Activated CD8-positive, alpha-beta T cell treated with anti-CD3 and anti-CD28 coated beads for 36 hours (primary cell): ENCODE measurements at regions not wholly inside any gene's neighbourhood (a gene's known extent, or its start where the extent isn't known, plus 50 kb on each side); places are given as distances from the start of the nearest gene placed in this dataset.

Experiments used
- ATAC-seq: fragments of 200-7000 bp; cut with Tn5 transposase; one replicate; pipeline ENCODE4 v1.10.0; 2021; ENCODE audit warnings: mild to moderate bottlenecking, moderate library complexity
- CTCF ChIA-PET: fragments of 350-600 bp; sonication (Branson Sonifier 250); formaldehyde crosslinking; loops from one replicate; lab custom pipeline; 2021; ENCODE audit warnings: antibody characterized with exemption; lab: Charles Lee
- POLR2A ChIA-PET: fragments of 350-600 bp; sonication (Branson Sonifier 250); formaldehyde crosslinking; loops from one replicate; lab custom pipeline; 2021; ENCODE audit warnings: antibody characterized with exemption; lab: Charles Lee
- DNase-seq: peaks from one replicate; pipeline ENCODE4 v3.0.0-alpha.2; 2020
- H3K27ac Mint-ChIP-seq: one replicate; pipeline ENCODE4 v1.8.0; 2021; ENCODE audit warnings: mild to moderate bottlenecking, mixed read lengths
- H3K27me3 Mint-ChIP-seq: one replicate; pipeline ENCODE4 v1.8.0; 2021; ENCODE audit warnings: mixed read lengths
- H3K36me3 Mint-ChIP-seq: one replicate; pipeline ENCODE4 v1.8.0; 2021; ENCODE audit warnings: low read depth, mixed read lengths
- H3K4me1 Mint-ChIP-seq: one replicate; pipeline ENCODE4 v1.8.0; 2021; ENCODE audit warnings: low read depth, mixed read lengths
- H3K4me3 Mint-ChIP-seq: one replicate; pipeline ENCODE4 v1.8.0; 2021; ENCODE audit warnings: mild to moderate bottlenecking, moderate library complexity, mixed read lengths
- H3K9me3 Mint-ChIP-seq: one replicate; pipeline ENCODE4 v1.8.0; 2021; ENCODE audit warnings: mixed read lengths
- CTCF ChIP-seq: fragments of 200-600 bp; IDR thresholded peaks from one replicate; pipeline ENCODE4 v1.8.0; 2022; ENCODE audit warnings: antibody characterized with exemption, mild to moderate bottlenecking
- intact Hi-C: fragments of 100-400 bp; cut with micrococcal nuclease; formaldehyde crosslinking; loops from one replicate; pipeline ENCODE4 v1.10.0; 2022

DNA sequence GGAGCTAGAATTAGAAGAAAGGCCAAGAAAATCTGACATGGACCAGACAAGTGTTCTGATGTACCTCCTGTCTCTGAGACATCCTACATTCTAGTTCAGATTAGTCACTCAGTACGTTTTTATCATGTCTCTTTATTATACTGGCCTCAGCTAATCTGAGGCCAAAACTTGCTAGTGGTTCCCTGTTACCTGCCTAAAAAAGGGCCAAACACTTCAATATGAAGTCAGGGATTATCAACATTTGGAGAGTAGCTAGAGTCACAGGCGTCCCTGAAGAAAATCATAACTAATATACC, 587.4 kb downstream of the PRELID2 start:
- Mint-ChIP-seq H3K27ac (no peak overlapping the region), H3K9me3 (peaks cover 2% of the 10 kb centered on the region)
- CTCF ChIA-PET, result interaction anchor here (1.2 kb wide), 1 partner anchor 10 kb away, joined by 3 read pairs; no protein-coding TSS in a partner anchor

GRCh38 chr5:145246961-145247744, 588.0 kb downstream of the PRELID2 start:
- H3K4me3 Mint-ChIP-seq, result no peak overlapping the region
- H3K27ac Mint-ChIP-seq, result no peak overlapping the region
- H3K9me3 Mint-ChIP-seq, result peaks cover 2% of the 10 kb centered on the region
- H3K4me1 Mint-ChIP-seq, result no peaks in the 10 kb centered on the region
- no peaks in the 10 kb centered on the region for H3K27me3 Mint-ChIP-seq
- DNase-seq (no peak), ATAC-seq (no peak)
- CTCF ChIA-PET, result interaction anchor here (1.2 kb wide), 1 partner anchor 9 kb away, joined by 3 read pairs; no protein-coding TSS in a partner anchor
- H3K36me3 Mint-ChIP-seq, result no peaks in the 10 kb centered on the region
- intact Hi-C loops, result no loop called here
- no peak for TF ChIP-seq CTCF
- POLR2A ChIA-PET, result no interaction called here

More for the DNA sequence above, 587.4 kb downstream of the PRELID2 start:
- Mint-ChIP-seq H3K4me3 (no peak overlapping the region), H3K27me3 (no peaks in the 10 kb centered on the region), H3K36me3 (no peaks in the 10 kb centered on the region), H3K4me1 (no peaks in the 10 kb centered on the region)
- intact Hi-C loops, result no loop called here
- ATAC-seq (no peak), DNase-seq (no peak)
- no peak for TF ChIP-seq CTCF
- POLR2A ChIA-PET, result no interaction called here

DNA sequence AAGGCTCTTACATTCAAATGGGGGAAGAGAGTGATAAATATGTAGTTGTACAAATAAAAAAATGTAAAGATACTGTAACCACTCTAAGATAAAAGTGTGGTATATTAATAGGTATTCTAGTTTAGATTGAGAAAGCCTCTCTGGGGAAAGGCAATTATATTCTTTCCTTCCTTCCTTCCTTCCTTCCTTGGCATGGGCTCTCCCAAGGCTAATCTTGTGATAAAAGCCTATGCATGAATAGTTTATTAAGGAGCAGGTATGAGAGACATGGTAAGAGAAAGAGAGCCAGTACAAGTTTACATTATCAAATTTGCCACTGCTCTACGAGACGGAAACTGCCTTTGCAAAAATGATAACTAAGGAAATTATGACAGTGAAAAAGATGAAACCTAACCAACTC, 588.8 kb downstream of the PRELID2 start:
- no peak for ATAC-seq
- Mint-ChIP-seq H3K27ac (no peak overlapping the region), H3K36me3 (no peaks in the 10 kb centered on the region), H3K4me3 (no peak overlapping the region), H3K4me1 (no peaks in the 10 kb centered on the region), H3K27me3 (no peaks in the 10 kb centered on the region), H3K9me3 (peaks cover 2% of the 10 kb centered on the region)
- ChIA-PET CTCF (no interaction called here), POLR2A (no interaction called here)
- intact Hi-C loops, result no loop called here
- no peak for TF ChIP-seq CTCF
- no peak for DNase-seq

DNA sequence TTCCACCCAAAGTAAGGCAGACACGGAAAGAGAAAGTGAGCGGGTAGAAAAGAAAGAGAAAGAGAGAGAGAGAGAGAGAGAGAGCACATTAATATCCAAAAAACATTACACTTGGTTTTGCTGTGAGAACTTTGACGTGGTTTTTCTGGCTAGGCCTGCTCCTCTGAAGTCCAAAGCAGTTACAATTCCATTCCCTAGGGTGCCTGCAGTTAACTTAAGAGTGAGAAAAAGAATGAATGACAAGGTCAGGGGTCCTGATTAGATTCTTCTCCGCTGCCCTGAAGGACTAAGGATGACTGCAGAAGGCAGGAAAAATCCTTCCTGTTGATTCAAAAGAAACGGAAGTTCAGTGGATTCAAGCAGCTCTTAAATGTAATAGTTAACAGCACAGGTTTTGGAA, 589.8 kb downstream of the PRELID2 start:
- Mint-ChIP-seq H3K9me3 (peaks cover 2% of the 10 kb centered on the region), H3K4me3 (no peak overlapping the region), H3K4me1 (no peaks in the 10 kb centered on the region), H3K27ac (no peak overlapping the region), H3K27me3 (no peaks in the 10 kb centered on the region), H3K36me3 (no peaks in the 10 kb centered on the region)
- TF ChIP-seq CTCF, result no peak
- ChIA-PET CTCF (no interaction called here), POLR2A (no interaction called here)
- intact Hi-C loops, result no loop called here
- ATAC-seq (no peak), DNase-seq (no peak)

- POLR2A ChIA-PET, result no interaction called here
- H3K9me3 Mint-ChIP-seq, result no peaks in the 10 kb centered on the region
Measured at GRCh38 chr5:145244788-145245187, 590.4 kb downstream of the PRELID2 start.

More at GRCh38 chr5:145244788-145245187, 590.4 kb downstream of the PRELID2 start:
- TF ChIP-seq CTCF, result no peak
- intact Hi-C loops, result no loop called here
- Mint-ChIP-seq H3K36me3 (no peaks in the 10 kb centered on the region), H3K4me3 (no peak overlapping the region), H3K27ac (no peak overlapping the region), H3K27me3 (no peaks in the 10 kb centered on the region), H3K4me1 (no peaks in the 10 kb centered on the region)
- CTCF ChIA-PET, result no interaction called here
- DNase-seq (no peak), ATAC-seq (no peak)
